HG03045 (cell line): ENCODE measurements at regions not wholly inside any gene's neighbourhood (a gene's known extent, or its start where the extent isn't known, plus 50 kb on each side); places are given as distances from the start of the nearest gene placed in this dataset.
"Not testable (repeated sequence)": the region's sequence is repeated elsewhere in the genome, so short reads cannot be mapped to it uniquely, and the experiment has no call there.

Experiments
- ATAC-seq: cut with Tn5 transposase; IDR thresholded peaks from one replicate; pipeline ENCODE4 v1.9.1; 2021; ENCODE audit warnings: mild to moderate bottlenecking, moderate library complexity; ENCODE audit not compliant: unreplicated experiment

GRCh38 chr13:54004026-54004699 lies 975.5 kb downstream of the OLFM4 start:
- no peak for ATAC-seq

GRCh38 chr13:54016542-54016941 lies 987.9 kb downstream of the OLFM4 start:
- ATAC-seq = no peak

- no peak for ATAC-seq
These were observed 989.9 kb downstream of the OLFM4 start for GRCh38 chr13:54018485-54018884.

- ATAC-seq = peak; percentile 98
These were observed 1000.6 kb downstream of the OLFM4 start for GRCh38 chr13:54029226-54029625.

DNA sequence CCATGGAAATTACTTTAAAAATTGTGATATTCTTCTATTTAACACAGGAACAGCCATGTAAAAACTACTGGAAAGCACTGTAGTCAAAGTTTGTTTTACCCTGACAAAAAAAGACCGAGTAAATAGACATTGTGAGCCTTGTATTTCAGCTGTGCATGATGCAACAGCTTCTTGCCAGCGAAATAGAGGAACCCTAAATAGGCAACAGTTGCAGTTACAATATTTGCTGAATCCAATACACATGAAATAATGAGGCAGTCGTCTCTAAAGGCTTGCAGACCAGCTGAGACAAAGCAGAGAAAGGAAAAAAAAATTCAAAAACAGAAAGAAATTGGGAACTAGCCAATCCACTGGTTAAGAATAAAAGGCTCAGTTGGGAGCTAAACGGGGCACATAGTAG lies 1001.1 kb downstream of the OLFM4 start:
- ATAC-seq = no peak

GRCh38 chr13:54033323-54033861 lies 1004.8 kb downstream of the OLFM4 start:
- no peak for ATAC-seq

DNA sequence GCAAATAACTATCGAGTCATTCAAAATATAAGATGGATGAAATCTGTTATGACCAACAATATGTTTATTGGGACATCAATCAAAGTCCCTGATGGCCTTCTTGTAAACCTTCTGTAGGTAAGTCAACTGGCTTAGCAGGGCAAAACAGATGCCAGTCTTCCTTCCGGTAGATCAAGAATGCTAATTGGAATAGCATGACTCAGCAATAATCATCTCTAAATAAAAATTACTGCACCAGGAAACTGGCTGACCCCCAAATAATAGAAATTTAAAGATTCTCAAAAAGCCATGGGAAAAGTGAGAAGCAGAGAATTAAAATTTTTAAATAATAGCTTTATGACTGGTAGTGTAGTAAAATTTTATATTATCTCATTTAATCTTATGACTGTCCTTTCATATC lies 1005.4 kb downstream of the OLFM4 start:
- no peak for ATAC-seq

- ATAC-seq = not testable (repeated sequence)
These were observed 1028.8 kb downstream of the OLFM4 start for GRCh38 chr13:54057416-54057815.

- not testable (repeated sequence) for ATAC-seq
These were observed 1041.3 kb downstream of the OLFM4 start for GRCh38 chr13:54069958-54070357.

- no peak for ATAC-seq
These were observed 1049.0 kb downstream of the OLFM4 start for GRCh38 chr13:54077569-54077968.

DNA sequence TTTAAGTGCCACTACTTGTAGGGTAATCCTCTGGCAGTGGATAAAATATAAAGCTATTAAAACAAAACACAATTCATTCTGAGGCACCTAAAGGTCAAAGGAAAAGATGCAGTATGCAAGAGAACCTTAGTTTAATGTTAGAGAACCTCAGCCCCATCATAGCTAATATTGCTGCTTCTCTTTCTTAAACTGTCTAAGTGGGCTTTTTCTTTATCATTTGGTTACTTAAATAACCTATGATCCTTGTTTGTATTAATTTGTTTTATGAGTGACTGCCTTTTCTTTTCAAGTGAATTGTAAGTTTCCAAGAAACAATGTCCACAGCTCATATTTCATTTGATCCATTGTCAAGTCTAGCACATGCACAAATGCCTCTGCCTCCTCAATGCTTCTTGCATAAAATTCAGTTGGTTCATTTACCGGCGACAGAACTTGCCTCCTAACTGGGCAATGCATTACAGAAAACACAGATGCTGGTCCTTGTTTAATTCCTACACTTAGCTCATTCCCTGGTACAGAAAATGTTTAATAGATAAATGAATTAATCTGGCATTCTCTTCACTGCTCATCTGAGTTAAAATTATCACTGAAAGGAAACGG lies 1049.8 kb downstream of the OLFM4 start:
- ATAC-seq = no peak

GRCh38 chr13:54082309-54082708 lies 1053.7 kb downstream of the OLFM4 start:
- not testable (repeated sequence) for ATAC-seq

DNA sequence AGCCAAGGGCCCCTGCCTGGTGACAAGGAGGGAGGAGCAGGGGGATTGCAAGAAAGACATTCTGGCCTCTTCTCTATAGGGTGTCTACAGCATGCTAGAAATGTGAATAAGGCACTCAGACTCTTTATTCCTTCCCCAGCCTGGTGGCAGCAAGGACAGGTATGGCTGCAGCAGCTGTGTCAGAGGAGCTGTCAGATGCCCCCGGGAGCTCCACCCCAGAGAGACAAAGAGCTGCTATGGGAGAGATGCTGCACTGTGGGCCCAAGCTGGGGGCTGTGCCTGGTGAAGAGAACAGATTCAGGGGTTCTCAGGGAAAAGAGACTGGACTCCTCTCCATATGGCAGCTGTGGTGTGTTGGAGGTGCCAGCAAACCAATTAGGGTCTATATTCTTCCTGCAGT lies 1063.3 kb downstream of the OLFM4 start:
- no peak for ATAC-seq

- ATAC-seq = no peak
These were observed 1064.1 kb downstream of the OLFM4 start for GRCh38 chr13:54092686-54093085.

DNA sequence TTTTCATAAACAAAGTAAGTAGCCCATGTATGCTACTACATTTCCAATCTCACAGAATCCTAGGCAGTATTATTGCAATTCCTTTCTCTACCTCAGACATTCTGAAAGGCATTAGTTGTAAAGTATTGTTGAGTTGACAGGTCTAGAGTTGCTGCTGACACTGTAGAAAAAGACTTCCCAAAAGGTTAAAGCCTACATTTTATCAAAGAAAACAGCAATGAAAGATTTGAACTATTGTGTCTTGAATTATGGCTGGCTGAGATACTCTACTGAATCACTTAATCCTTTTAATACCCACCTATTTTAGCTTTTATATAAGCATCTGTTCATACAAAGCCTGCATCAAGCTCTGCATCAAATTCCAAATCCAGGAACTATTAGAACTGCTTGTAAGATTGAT lies 1082.0 kb downstream of the OLFM4 start:
- ATAC-seq = no peak

DNA sequence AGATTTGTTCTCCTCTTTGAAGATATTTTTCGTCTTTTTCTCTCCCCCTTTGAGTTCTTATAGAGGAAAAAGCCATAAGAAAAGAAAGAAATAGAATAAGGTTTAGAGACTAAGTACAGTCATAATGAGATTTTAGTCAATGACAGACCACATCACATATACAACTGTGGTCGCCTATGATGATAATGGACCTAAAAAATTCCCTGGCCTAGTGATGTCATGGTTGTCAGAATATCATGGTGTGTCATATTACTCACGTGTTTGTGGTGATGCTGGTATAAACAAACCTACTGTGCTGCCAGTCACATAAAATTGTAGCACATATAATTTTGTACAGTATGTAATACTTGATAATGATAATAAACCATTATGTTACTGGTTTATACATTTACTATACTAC lies 1096.1 kb downstream of the OLFM4 start:
- no peak for ATAC-seq

GRCh38 chr13:54130931-54131330 lies 1102.3 kb downstream of the OLFM4 start:
- not testable (repeated sequence) for ATAC-seq

GRCh38 chr13:54131433-54131832 lies 1102.8 kb downstream of the OLFM4 start:
- not testable (repeated sequence) for ATAC-seq

- ATAC-seq = not testable (repeated sequence)
These were observed 1103.5 kb downstream of the OLFM4 start for GRCh38 chr13:54132127-54132526.

- ATAC-seq = not testable (repeated sequence)
These were observed 1104.1 kb downstream of the OLFM4 start for GRCh38 chr13:54132720-54133119.

- ATAC-seq = no peak
These were observed 1105.1 kb downstream of the OLFM4 start for GRCh38 chr13:54133746-54134145.

DNA sequence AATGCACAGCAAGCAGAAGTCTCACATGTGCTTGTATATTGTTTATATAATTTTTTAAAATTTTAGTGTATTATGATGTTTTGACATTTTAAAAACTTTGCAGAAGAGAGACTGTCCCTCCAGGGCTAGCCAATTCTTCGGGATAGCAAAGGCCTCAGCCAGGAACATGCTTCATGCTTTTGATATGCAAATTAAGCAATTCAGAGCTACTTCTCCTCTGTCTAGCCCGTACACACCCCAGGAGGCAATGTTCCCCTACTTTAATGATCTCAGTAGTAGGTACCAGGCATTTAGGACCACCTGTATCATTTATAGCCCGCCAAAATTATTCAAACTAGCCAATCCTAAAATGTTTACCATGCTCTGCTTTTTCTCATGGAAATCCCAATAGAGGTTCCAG lies 1116.2 kb downstream of the OLFM4 start:
- ATAC-seq = no peak
